Fibroblast of lung (primary cell): ENCODE measurements at regions not wholly inside any gene's neighbourhood (a gene's known extent, or its start where the extent isn't known, plus 50 kb on each side); places are given as distances from the start of the nearest gene placed in this dataset.

Source experiments
- DNase-seq, 2 donors: peaks; one replicate each; pipeline versions ENCODE4 v3.0.0 to v3.0.0-alpha.2; 2010; ENCODE audit warnings: low read depth in 2 of 2
- H2AFZ ChIP-seq: 2 replicates; pipeline ENCODE4 v1.5.1; 2012; ENCODE audit warnings: low read length, control low read depth, inconsistent platforms
- H3K27ac ChIP-seq: 2 replicates; pipeline ENCODE4 v1.5.1; 2011; ENCODE audit warnings: low read length, control low read depth; ENCODE audit not compliant: insufficient read depth
- H3K27me3 ChIP-seq: 2 replicates; pipeline ENCODE4 v1.5.1; 2011; ENCODE audit warnings: mild to moderate bottlenecking, low read length; ENCODE audit not compliant: control insufficient read depth, insufficient read depth
- H3K36me3 ChIP-seq: 2 replicates; pipeline ENCODE4 v1.5.1; 2011; ENCODE audit warnings: low read length; ENCODE audit not compliant: control insufficient read depth, insufficient read depth
- H3K4me1 ChIP-seq: 2 replicates; pipeline ENCODE4 v1.5.1; 2011; ENCODE audit warnings: low read length; ENCODE audit not compliant: control insufficient read depth, insufficient read depth; ENCODE audit errors: extremely low read depth
- H3K4me2 ChIP-seq: 2 replicates; pipeline ENCODE4 v1.5.1; 2011; ENCODE audit warnings: low read length, control low read depth; ENCODE audit not compliant: insufficient read depth; ENCODE audit errors: extremely low read depth
- H3K4me3 ChIP-seq, 4 experiments: fragments of 200-600 bp in 1 of 4; sonication (generic) in 1 of 4; replicated peaks in 1 of 4; 2 replicates each; pipeline ENCODE4 v1.5.1; 2011 to 2016; ENCODE audit warnings: low read length in 4 of 4, low read depth in 3 of 4, mild to moderate bottlenecking in 3 of 4, control low read depth in 2 of 4, inconsistent platforms in 1 of 4, mixed read lengths in 1 of 4; ENCODE audit not compliant: insufficient read depth in 1 of 4; ENCODE audit errors: control extremely low read depth in 1 of 4
- H3K79me2 ChIP-seq: 2 replicates; pipeline ENCODE4 v1.5.1; 2012; ENCODE audit warnings: mild to moderate bottlenecking, low read length, inconsistent platforms; ENCODE audit not compliant: control insufficient read depth, insufficient read depth
- H3K9ac ChIP-seq: 2 replicates; pipeline ENCODE4 v1.5.1; 2011; ENCODE audit warnings: mild to moderate bottlenecking, low read length, control low read depth; ENCODE audit not compliant: insufficient read depth
- H3K9me3 ChIP-seq: 2 replicates; pipeline ENCODE4 v1.5.1; 2012; ENCODE audit warnings: low read depth, low read length; ENCODE audit not compliant: control insufficient read depth, insufficient read depth
- H4K20me1 ChIP-seq: 2 replicates; pipeline ENCODE4 v1.5.1; 2011; ENCODE audit warnings: low read length; ENCODE audit not compliant: control insufficient read depth, insufficient read depth; ENCODE audit errors: extremely low read depth
- EZH2 ChIP-seq: IDR thresholded peaks from 2 replicates; pipeline ENCODE4 v1.5.1; 2012; ENCODE audit warnings: low read length, control low read depth, mild to moderate bottlenecking; ENCODE audit errors: missing control alignments
- TF ChIP-seq, protein P1 (sequence below), 2 donors: IDR thresholded peaks in 1 of 2; conservative IDR thresholded peaks in 1 of 2; 1 replicate in 1 of 2; 2 replicates in 1 of 2; pipeline ENCODE4 v1.5.1; 2011 to 2012; ENCODE audit warnings: low read length in 2 of 2, control low read depth in 1 of 2, inconsistent platforms in 1 of 2, low read depth in 1 of 2, mild to moderate bottlenecking in 1 of 2

DNA sequence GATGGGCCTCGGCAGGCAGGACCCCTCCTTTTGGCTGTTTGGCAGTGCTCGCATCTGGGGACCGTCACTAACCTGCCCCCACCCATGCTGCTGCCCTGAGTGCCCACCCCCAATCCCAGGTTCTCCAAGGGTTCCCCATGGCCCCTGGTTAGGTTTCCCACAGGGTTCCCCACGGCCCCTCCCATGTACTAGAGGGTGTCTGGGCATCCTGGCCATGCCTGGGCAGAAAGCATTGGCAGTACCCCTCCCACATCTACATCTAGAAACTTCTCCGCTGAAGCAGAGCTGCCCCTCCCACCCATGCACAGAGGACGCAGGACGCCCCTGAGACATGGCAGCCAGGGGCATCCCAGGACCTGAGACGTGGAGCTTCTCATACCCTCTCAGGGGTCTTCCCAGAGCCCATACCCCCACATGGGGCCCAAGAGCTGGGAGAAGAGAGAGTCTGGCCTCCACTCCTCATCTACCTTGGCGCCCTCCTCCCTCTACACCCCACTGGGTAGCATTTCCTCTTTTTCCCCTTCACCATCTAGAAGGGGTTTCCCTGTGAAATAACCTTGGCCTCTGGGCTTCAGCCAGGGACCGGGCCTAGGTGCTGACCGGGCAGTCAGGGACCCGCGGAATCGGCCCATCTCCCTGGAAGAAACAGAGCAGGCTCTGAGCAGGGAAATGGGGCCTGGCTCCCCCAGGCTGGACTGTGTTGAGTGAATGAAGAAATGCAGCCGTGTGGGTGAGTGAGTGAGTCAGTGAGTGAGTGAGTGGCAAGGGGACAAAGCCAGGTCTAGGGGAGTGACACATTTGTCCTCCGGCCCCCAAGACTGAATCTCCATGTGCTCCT, 987.3 kb downstream of the BRD1 start:
- Histone ChIP-seq H3K27ac (no peak overlapping the region), H3K27me3 (no peaks in the 10 kb centered on the region), H3K79me2 (no peaks in the 10 kb centered on the region), H3K9ac (no peak overlapping the region), H4K20me1 (no peaks in the 10 kb centered on the region), H3K4me2 (no peak overlapping the region), H3K9me3 (peaks cover 7% of the 10 kb centered on the region), H2AFZ (no peak overlapping the region), H3K4me3 (no peak overlapping the region), H3K4me1 (no peaks in the 10 kb centered on the region), H3K36me3 (no peaks in the 10 kb centered on the region)
- TF ChIP-seq, protein P1, sequence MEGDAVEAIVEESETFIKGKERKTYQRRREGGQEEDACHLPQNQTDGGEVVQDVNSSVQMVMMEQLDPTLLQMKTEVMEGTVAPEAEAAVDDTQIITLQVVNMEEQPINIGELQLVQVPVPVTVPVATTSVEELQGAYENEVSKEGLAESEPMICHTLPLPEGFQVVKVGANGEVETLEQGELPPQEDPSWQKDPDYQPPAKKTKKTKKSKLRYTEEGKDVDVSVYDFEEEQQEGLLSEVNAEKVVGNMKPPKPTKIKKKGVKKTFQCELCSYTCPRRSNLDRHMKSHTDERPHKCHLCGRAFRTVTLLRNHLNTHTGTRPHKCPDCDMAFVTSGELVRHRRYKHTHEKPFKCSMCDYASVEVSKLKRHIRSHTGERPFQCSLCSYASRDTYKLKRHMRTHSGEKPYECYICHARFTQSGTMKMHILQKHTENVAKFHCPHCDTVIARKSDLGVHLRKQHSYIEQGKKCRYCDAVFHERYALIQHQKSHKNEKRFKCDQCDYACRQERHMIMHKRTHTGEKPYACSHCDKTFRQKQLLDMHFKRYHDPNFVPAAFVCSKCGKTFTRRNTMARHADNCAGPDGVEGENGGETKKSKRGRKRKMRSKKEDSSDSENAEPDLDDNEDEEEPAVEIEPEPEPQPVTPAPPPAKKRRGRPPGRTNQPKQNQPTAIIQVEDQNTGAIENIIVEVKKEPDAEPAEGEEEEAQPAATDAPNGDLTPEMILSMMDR (conservative IDR thresholded peaks at IDR 0.05 in 1 of 2, IDR thresholded peaks at IDR 0.05 in 1 of 2; ENCODE audit: low read depth in 1 of 2, low read length in 2 of 2): no peak
- no peak for TF ChIP-seq EZH2
- DNase-seq: no peak

DNA sequence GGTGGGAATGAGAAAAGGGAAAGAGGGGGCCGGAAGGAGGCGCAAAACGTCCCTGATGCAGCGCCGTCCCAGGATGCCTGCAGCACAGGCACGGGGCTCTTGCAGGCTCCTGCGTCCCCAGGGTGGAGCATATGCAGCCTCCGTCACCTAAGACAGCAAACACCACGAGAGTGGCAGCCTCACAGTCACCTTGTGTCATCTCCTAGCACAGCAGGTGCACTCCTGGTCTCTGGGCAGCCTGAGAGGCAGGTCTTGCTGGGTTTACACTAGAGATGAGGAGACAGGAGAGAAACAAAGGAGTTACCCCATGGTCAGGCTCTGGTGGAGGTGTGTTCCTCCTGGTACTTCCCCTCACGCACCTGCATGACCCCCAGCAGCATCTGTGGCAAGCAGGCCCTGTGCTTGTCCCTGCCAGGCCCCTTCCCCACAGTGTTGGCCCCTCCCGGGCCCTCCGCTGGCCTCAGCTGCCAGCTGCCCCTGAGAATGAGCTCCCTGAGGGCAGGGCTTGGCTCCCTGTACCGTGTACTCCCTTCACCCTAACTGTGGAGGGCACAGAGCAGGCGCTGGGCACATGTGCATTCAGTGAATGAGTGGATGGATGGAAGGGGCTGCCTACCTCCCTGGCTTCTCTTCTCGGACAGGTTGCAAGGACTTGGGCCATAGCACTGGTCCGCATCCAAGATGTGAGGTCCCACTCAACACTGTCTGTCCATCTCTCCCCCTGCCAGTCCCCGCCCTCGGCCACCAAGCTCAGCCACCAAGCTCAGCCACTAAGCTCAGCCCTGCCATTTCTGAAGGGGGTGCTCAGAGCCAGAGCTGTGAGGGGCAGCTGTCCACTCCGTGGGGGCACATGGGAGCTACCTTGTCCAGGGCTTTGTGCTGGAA, 988.6 kb downstream of the BRD1 start:
- H3K9me3 ChIP-seq: peaks cover 7% of the 10 kb centered on the region
- DNase-seq: no peak
- no peak overlapping the region for H2AFZ ChIP-seq
- H3K36me3 ChIP-seq: no peaks in the 10 kb centered on the region
- no peaks in the 10 kb centered on the region for H4K20me1 ChIP-seq
- TF ChIP-seq EZH2: no peak
- TF ChIP-seq, protein P1 (conservative IDR thresholded peaks at IDR 0.05 in 1 of 2, IDR thresholded peaks at IDR 0.05 in 1 of 2; ENCODE audit: low read depth in 1 of 2, low read length in 2 of 2): no peak
- H3K4me1 ChIP-seq: no peaks in the 10 kb centered on the region
- H3K79me2 ChIP-seq: no peaks in the 10 kb centered on the region
- no peak overlapping the region for H3K27ac ChIP-seq
- H3K27me3 ChIP-seq: no peaks in the 10 kb centered on the region
- H3K4me3 ChIP-seq: no peak overlapping the region
- no peak overlapping the region for H3K9ac ChIP-seq
- H3K4me2 ChIP-seq: no peak overlapping the region

DNA sequence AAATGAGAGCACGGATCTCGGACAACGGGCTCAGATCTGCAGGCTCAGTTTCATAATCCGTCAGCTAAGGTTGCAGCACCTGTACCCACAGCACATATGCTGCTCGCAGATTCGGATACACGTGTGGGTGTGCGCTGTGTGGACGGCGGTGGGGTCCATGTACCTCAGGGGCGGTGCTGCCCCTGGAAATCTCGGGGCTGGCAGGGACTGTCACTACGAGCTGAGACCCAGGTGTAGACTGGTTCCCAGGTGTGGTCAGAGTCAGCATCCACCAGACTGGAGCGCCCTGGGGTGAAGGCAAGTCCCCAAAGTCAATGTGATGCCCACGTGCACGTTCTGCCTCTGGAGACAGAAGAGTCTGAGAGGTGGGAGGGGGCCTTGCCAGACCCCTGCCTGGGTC, 989.3 kb downstream of the BRD1 start:
- Histone ChIP-seq H2AFZ (no peak overlapping the region), H3K4me3 (no peak overlapping the region), H3K27ac (no peak overlapping the region), H4K20me1 (no peaks in the 10 kb centered on the region), H3K36me3 (no peaks in the 10 kb centered on the region), H3K9ac (no peak overlapping the region), H3K4me1 (no peaks in the 10 kb centered on the region), H3K79me2 (no peaks in the 10 kb centered on the region), H3K4me2 (no peak overlapping the region), H3K27me3 (no peaks in the 10 kb centered on the region), H3K9me3 (peaks cover 7% of the 10 kb centered on the region)
- DNase-seq: no peak
- TF ChIP-seq EZH2: no peak
- TF ChIP-seq, protein P1 (conservative IDR thresholded peaks at IDR 0.05 in 1 of 2, IDR thresholded peaks at IDR 0.05 in 1 of 2; ENCODE audit: low read depth in 1 of 2, low read length in 2 of 2): no peak
